HG03460 (cell line): ENCODE measurements at regions not wholly inside any gene's neighbourhood (a gene's known extent, or its start where the extent isn't known, plus 50 kb on each side); places are given as distances from the start of the nearest gene placed in this dataset.
"Not testable (repeated sequence)": the region's sequence is repeated elsewhere in the genome, so short reads cannot be mapped to it uniquely, and the experiment has no call there.

ENCODE experiments used
- ATAC-seq: cut with Tn5 transposase; IDR thresholded peaks from one replicate; pipeline ENCODE4 v1.9.1; 2021; ENCODE audit not compliant: unreplicated experiment

DNA sequence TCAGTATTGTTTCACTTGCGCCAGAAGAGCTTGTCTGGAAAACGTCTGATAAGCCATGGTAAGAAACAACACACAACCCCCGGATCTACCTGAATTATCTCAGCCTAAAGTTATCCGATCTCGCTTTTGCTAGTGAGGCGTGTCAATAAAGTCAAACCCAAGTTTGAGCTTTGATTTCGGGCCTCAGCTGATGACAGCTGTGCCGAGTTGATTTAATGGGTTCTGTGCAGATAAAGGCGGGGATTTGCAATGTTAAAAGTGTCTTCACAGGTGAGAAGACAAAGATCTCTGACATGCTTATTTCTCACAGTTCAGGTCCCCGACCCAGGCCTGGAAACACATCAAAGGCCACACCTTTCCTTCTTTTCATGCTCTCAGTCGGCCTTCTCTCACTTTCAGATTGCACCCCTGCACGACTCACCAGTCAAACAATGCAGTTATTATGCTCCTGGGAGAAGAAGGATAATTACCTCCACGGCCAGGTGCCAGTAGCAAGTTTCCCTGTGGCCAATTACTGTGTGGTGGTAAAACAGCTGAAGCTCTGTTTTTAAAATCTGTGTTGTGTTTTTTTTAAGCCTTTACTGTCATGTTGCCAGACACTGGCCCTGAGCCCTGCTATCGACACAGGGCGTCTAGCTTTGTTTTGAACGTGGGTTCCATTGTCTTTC, 245.3 kb upstream of the RUNX1 start:
- no peak for ATAC-seq

DNA sequence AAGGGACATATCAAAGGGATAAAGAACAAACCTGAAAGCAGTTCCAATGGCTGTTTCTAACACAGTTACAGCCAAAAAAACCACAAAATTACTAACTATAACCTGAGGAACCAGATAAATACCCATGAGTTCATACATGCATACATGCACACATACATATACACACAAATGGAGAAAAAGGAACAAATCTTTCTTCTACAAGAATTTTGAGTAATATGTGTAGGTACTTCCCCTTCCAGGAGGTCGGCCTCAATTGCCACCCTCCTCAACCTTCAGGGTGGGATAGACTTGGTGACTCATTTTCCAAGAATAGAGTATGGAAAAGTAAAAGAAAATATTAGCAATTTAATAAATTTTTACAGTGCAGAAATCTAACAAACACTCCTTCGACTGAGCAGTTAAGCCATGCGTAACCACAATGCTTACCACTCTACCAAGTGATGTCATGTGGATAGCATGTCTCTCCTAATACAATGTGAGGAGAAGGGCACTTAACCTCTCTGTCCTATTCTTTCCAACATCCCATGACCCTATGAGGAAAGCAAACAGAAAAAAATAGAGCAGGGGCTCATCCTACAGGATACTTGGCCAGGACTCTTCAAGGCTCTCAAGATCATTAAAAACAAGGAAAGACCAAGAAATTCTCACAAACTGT, 243.0 kb upstream of the RUNX1 start:
- ATAC-seq = no peak

DNA sequence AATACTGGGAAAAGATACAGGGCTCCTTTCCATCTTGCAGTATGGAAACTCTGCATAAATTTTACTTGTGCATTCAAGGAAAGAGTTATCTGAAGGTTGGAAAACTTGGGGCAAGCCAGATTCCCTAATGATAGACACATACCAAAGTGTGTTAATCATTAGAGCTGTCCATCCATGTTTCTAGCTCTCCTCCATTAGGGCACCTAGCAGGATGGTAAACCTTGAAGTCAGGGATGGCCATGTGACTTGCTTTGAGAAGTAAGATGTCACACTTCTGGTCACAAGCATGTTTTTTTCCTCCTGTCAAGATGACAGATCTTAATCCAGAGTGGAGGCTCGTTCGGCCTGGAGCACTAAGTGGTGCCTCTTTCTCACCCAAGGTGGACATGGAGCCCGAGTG, 241.9 kb upstream of the RUNX1 start:
- no peak for ATAC-seq

- ATAC-seq = no peak
Observed at GRCh38 chr21:35288238-35288637, 239.1 kb upstream of the RUNX1 start.

DNA sequence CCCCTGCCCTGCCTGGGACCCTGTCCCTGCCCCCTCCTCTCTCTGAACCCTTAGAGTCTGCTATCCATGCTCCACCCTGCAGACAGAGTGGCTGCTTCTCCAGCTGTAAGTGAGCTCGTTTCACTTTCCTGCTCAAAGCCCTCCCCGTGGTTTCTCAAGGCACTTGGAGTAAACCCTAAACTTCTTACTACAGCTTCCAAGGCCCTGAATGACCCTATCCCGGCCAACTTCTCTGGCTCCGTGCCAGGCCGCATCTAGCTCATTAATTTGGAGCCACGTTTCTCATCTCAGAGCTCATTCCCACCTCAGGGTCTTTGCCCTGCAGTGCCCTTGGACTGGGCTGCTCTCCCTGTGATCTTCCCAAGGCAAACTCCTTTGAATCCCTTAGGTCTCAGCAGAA, 235.1 kb upstream of the RUNX1 start:
- ATAC-seq = no peak

DNA sequence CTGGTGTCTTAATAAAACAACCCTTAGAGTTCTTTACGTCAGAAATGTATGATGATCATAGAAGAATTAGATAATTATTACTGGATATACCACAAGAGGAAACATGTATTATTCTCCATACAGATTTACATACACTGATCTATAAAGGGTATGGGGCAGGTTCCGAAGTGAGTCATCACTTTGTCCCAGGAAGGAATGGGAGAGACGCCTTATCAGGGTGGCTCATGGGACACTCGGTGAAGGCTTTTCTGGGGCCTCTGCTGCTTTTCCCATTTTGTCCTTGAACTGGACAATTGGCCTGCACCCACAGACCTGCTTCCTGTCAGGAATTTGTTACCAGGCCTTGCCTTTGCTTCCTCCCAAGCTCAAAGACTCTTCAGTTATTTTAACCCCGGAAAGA, 233.8 kb upstream of the RUNX1 start:
- ATAC-seq = no peak

DNA sequence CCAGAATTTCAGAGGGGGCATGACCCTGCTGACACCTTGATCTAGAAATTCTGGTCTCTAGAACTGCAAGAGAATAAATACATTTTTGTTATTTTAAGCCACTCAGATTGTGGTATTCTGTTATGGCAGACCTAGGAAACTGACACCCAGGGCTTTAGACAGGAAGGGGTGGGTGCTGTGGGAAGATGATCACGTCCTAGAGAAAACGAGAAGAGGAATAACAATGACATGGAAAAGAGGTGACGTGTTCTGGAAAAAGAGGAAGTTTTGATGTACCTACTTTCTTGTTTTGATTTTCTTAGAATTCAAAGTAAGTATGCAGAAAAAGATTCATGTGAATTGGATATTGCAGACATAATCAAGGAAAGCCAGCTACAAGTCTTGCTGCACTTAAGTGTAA, 232.9 kb upstream of the RUNX1 start:
- ATAC-seq = no peak

DNA sequence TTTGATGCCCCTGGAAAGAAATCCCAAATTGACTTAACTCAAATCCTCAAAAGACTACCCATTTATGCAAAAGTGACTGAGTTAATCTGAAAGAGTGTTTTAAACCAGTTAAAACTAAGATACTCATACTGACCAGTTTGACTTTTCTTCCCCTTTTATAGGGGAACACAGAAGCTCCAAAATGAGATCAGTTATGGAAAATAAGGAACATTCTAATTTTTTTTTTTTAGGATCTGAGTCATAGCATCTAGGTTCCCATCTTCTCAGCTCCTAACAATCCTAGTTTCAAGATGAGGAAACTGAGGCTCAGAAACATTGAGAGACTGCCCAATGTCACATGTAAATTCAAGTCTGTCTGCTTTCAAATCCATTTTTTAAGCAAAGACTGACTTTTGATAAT, 231.1 kb upstream of the RUNX1 start:
- no peak for ATAC-seq

DNA sequence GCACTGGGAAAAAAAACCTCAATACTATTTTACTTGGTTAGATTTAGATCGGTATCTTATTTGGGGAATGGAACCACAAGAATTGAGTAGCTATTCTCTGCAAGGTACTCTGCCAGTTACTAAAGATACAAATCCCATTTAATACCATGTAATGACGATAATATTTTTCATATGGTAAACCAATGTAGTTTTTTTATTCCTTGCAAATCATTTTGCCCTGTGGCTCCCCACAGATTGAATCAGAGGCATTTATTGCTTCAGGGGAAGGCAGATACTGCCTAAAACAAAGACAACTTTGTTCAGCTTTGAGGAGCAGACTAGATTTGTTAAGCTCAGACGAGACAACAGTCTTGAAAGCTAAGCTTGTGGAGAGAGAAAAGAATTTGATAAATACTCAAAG, 226.7 kb upstream of the RUNX1 start:
- no peak for ATAC-seq

DNA sequence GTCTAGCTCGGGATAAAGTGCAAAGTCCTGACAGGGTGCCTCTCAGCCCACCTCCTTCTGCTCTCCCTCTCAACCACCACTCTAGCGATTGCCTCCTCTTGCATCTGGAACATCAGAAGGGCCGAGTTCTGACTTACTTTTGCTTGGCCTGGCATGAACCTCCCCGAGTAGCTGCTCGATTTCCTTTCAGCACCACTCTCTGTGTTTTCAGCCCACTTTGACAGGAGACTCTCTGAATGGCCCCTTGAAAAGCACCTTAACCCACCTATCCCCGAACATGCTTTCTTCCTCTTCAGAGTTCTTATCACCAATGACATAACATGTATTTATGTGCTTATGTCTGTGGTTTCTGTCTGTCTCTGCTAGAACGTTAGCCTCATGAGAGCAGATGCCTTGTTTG, 225.8 kb upstream of the RUNX1 start:
- no peak for ATAC-seq

DNA sequence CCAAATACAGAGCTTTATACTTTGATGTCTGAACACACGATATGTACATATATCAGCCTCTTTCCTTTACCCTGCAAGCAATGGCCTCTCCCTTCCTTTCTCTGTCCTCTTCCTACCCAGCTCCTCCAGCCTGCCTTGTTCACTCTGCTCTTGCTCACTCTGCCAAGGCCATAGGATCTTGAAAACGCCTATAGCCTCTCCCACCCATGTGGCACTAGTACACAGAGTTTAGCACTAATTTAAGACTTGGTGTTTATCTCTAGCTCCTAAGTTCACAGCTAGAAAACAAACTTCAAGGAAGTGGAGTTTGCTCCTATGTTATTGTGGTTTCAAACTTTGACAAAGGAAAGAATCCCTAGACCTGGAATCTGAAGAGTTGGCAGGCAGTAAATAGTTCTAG, 225.0 kb upstream of the RUNX1 start:
- ATAC-seq = no peak

- ATAC-seq = no peak
Observed at GRCh38 chr21:35273333-35273732, 224.2 kb upstream of the RUNX1 start.

DNA sequence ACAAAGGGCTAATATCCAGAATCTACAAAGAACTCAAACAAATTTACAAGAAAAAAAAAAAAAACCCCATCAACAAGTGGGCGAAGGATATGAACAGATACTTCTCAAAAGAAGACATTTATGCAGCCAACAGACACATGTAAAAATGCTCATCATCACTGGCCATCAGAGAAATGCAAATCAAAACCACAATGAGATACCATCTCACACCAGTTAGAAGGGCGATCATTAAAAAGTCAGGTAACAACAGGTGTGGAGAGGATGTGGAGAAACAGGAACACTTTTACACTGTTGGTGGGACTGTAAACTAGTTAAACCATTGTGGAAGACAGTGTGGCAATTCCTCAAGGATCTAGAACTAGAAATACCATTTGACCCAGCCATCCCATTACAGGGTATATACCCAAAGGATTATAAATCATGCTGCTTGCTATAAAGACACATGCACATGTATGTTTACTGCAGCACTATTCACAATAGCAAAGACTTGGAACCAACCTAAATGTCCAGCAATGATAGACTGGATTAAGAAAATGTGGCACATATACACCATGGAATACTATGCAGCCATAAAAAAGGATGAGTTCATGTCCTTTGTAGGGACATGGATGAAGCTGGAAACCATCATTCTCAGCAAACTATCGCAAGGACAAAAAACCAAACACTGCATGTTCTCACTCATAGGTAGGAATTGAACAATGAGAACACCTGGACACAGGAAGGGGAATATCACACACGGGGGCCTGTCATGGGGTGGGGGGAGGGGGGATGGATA, 222.4 kb upstream of the RUNX1 start:
- ATAC-seq = not testable (repeated sequence)

DNA sequence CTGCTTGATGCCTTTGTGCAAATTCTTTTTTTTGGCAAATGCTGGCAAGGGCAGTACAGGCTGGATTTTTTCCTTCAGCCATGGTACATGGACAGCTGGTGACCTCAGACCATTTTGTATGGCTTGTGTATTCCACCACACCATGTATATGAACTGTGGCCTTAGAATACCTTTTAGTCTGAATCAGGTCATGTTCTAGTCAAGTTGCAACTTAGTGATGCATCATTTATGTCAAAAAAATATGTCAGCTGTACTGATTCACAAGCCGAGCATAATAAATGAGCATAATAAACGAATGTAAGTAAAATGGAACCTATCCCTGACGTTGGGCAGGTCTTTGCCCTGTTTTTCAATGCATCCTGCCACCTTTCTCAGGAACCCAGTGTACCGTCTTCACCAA, 219.7 kb upstream of the RUNX1 start:
- ATAC-seq = no peak

- no peak for ATAC-seq
Observed at GRCh38 chr21:35268261-35268660, 219.2 kb upstream of the RUNX1 start.

DNA sequence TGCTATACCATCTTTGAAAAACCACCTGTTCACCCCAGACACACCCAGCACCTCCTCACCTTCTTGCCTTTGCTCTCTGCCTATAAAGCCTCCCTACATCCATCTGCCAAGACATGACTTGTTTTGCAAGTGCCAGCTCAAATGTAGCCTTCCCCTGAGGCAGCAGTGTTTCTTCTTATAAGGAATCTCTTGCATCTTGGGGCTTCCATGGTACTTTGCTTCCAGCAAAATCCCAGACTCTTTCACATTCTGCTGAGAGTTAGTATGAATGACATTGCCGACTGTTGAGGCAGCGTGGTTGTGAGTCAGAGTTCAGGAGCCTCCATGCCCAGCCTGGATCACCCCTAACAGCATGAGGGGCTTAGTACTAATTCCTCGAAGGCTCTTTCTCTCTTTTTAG, 217.4 kb upstream of the RUNX1 start:
- ATAC-seq = no peak

- no peak for ATAC-seq
Observed at GRCh38 chr21:35265170-35265877, 216.2 kb upstream of the RUNX1 start.

DNA sequence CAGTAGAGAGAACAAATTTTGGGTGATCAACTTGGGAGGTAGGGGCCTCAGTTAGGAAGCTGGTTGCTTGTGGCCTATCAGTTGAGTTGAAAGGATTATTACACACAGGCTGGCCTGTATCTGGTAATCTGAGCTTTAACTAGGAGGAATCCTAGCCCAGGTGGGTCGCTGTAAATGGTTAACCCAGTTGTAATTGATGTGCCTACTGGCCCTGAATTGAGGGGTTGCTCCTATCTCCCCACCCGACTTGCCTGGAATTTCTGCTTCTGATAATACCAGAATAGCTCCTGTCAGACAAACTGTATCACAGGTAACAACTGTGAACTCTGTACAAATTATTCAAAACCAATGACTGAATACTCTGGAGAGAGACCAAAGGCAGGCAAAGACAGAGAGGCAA, 210.4 kb upstream of the RUNX1 start:
- ATAC-seq = no peak

GRCh38 chr21:35258521-35258920, 209.4 kb upstream of the RUNX1 start:
- no peak for ATAC-seq

GRCh38 chr21:35257413-35257812, 208.3 kb upstream of the RUNX1 start:
- ATAC-seq = no peak

DNA sequence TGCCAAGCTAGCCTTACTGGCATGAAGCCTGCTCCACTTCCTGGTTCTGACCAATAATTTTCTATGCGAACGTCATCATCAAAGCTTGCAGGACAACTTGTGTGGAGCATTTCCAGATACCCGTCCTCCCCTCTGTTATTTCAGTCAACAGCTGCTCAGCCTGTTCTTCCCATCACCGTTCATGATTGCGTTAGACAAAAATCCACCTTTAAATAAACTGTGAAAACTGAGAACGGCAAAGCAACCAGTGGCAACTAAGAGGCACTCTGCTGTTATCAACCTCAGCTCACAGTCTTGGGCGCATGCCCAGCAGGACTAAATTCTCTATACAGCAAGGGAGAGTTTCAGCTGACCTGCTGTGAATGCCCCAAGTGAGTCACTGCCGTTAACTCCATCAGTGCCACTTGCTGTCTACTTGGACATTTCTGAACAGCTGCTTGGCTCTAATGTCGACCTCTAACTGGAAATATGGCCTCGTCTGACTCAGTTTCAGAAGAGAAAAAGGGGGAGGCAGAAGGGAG, 207.4 kb upstream of the RUNX1 start:
- ATAC-seq = no peak

DNA sequence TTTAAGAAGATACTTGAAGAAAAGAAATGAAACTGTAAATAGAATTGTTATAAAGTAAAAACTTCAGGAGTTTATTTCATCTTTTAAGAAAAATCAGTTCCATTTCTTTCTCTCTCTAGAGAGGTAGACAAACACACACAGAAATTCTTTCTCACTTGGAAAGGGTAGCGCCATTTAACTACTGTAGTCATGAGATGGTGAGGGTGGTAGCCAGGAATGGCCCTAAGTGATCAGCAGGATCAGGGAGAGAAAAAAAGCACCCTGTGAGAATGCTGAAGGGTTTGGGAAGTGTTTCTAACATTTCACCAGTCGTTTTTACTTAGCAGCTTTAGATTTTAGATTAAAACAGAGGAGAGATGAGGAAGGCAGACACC, 205.7 kb upstream of the RUNX1 start:
- ATAC-seq = no peak
